Hepatocyte (in vitro differentiated cells): ENCODE measurements at regions not wholly inside any gene's neighbourhood (a gene's known extent, or its start where the extent isn't known, plus 50 kb on each side); places are given as distances from the start of the nearest gene placed in this dataset.

Experiments used
- EZH2 ChIP-seq: fragments of 200-600 bp; sonication (generic); IDR thresholded peaks from 2 replicates; pipeline ENCODE4 v1.6.1; 2016; ENCODE audit warnings: antibody characterized with exemption, mild to moderate bottlenecking, borderline replicate concordance
- EZH2phosphoT487 ChIP-seq: fragments of 200-600 bp; sonication (generic); IDR thresholded peaks from one replicate; pipeline ENCODE4 v1.6.1; 2018; ENCODE audit warnings: antibody characterized with exemption, mild to moderate bottlenecking, low read depth, moderate library complexity; ENCODE audit not compliant: unreplicated experiment, severe bottlenecking
- TF ChIP-seq, protein P1 (sequence below): fragments of 200-600 bp; sonication (generic); IDR thresholded peaks from 2 replicates; pipeline ENCODE4 v1.5.1; 2016; ENCODE audit warnings: antibody characterized with exemption, mild to moderate bottlenecking; ENCODE audit not compliant: poor library complexity

DNA sequence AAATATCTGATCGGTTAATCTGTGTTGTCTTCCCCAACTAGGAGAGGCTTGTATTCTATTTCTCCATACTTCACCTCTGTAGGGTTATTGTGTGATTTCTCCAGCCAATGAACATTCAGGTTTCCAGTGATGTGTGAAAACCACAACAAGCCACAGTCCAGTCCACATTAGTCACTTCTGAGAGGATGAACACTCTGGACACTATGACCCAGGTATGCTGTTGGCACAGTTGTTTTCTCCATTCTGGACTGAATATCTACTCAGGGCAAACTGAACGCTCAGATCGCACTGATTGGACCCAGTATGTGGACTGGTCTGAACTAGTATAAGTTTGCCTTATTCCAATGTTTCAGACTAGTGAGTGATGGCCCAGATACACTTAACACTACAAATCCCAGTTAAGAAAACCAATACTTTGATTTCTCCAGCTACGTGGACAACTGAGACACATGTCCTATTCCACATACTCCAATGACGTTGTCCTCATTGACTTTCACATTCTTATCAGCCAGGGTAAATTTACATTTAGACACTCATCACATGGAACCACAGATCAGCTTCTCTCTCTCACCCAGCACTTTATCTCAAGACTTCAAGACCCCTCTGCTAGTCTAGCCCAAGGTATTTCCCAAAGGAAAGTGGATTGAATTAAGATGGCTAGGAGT lies 587.4 kb upstream of the SGO1 start:
- TF ChIP-seq, protein P1, sequence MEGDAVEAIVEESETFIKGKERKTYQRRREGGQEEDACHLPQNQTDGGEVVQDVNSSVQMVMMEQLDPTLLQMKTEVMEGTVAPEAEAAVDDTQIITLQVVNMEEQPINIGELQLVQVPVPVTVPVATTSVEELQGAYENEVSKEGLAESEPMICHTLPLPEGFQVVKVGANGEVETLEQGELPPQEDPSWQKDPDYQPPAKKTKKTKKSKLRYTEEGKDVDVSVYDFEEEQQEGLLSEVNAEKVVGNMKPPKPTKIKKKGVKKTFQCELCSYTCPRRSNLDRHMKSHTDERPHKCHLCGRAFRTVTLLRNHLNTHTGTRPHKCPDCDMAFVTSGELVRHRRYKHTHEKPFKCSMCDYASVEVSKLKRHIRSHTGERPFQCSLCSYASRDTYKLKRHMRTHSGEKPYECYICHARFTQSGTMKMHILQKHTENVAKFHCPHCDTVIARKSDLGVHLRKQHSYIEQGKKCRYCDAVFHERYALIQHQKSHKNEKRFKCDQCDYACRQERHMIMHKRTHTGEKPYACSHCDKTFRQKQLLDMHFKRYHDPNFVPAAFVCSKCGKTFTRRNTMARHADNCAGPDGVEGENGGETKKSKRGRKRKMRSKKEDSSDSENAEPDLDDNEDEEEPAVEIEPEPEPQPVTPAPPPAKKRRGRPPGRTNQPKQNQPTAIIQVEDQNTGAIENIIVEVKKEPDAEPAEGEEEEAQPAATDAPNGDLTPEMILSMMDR = no peak
- TF ChIP-seq EZH2 (no peak), EZH2phosphoT487 (no peak)
